ENCODE measurements at regions not wholly inside any gene's neighbourhood (a gene's known extent, or its start where the extent isn't known, plus 50 kb on each side); places are given as distances from the start of the nearest gene placed in this dataset.

GRCh38 chr7:24069751-24070150, 214.2 kb upstream of the NPY start:
- TF ChIP-seq CTCF (IDR thresholded peaks at IDR 0.05; ENCODE audit: insufficient read depth, low read length, poor library complexity, severe bottlenecking), result no peak
- Histone ChIP-seq H3K4me3 (replicated peaks; ENCODE audit: low read depth, low read length) (no peak overlapping the region), H3K36me3 (ENCODE audit: control insufficient read depth, insufficient read depth, low read length) (no peaks in the 10 kb centered on the region), H3K27me3 (replicated peaks; ENCODE audit: control insufficient read depth, insufficient read depth, low read length) (no peaks in the 10 kb centered on the region)
- DNase-seq (ENCODE audit: extremely low read depth, insufficient read length), result no peak

- DNase-seq (ENCODE audit: extremely low read depth, insufficient read length), result no peak
- no peak for TF ChIP-seq CTCF (IDR thresholded peaks at IDR 0.05; ENCODE audit: insufficient read depth, low read length, poor library complexity, severe bottlenecking)
- Histone ChIP-seq H3K36me3 (ENCODE audit: control insufficient read depth, insufficient read depth, low read length) (no peaks in the 10 kb centered on the region), H3K4me3 (replicated peaks; ENCODE audit: low read depth, low read length) (no peak overlapping the region), H3K27me3 (replicated peaks; ENCODE audit: control insufficient read depth, insufficient read depth, low read length) (no peaks in the 10 kb centered on the region)
Observed at GRCh38 chr7:24073651-24074420, 210.2 kb upstream of the NPY start.

DNA sequence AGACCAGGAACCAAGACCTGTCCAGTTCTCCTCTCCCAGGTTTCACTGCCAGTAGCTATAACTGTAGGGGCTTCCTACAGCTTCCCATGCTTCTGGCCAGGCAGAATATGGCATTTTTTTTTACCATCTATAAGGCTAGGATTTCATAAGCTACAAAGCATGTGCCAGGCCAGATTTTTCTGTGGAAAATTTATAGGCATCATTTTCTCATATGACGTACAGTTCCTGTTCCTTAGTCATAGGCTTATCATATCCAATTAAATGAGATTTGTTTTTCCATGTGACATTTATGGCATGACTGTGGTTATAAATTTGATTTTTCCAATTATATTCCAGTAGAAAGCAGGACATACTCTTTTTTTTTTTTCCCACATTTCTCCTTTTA, 208.6 kb upstream of the NPY start:
- Histone ChIP-seq H3K27me3 (replicated peaks; ENCODE audit: control insufficient read depth, insufficient read depth, low read length) (no peaks in the 10 kb centered on the region), H3K4me3 (replicated peaks; ENCODE audit: low read depth, low read length) (no peak overlapping the region), H3K36me3 (ENCODE audit: control insufficient read depth, insufficient read depth, low read length) (no peaks in the 10 kb centered on the region)
- no peak for DNase-seq (ENCODE audit: extremely low read depth, insufficient read length)
- TF ChIP-seq CTCF (IDR thresholded peaks at IDR 0.05; ENCODE audit: insufficient read depth, low read length, poor library complexity, severe bottlenecking), result no peak

GRCh38 chr7:24082826-24083225, 201.2 kb upstream of the NPY start:
- H3K36me3 ChIP-seq (ENCODE audit: control insufficient read depth, insufficient read depth, low read length), result no peaks in the 10 kb centered on the region
- DNase-seq (ENCODE audit: extremely low read depth, insufficient read length), result no peak
- no peak for TF ChIP-seq CTCF (IDR thresholded peaks at IDR 0.05; ENCODE audit: insufficient read depth, low read length, poor library complexity, severe bottlenecking)
- H3K4me3 ChIP-seq (replicated peaks; ENCODE audit: low read depth, low read length), result no peak overlapping the region
- H3K27me3 ChIP-seq (replicated peaks; ENCODE audit: control insufficient read depth, insufficient read depth, low read length), result no peaks in the 10 kb centered on the region

- DNase-seq (ENCODE audit: extremely low read depth, insufficient read length), result no peak
- no peaks in the 10 kb centered on the region for H3K27me3 ChIP-seq (replicated peaks; ENCODE audit: control insufficient read depth, insufficient read depth, low read length)
- no peak for TF ChIP-seq CTCF (IDR thresholded peaks at IDR 0.05; ENCODE audit: insufficient read depth, low read length, poor library complexity, severe bottlenecking)
- H3K36me3 ChIP-seq (ENCODE audit: control insufficient read depth, insufficient read depth, low read length), result no peaks in the 10 kb centered on the region
- H3K4me3 ChIP-seq (replicated peaks; ENCODE audit: low read depth, low read length), result no peak overlapping the region
Observed at GRCh38 chr7:24102988-24103387, 181.0 kb upstream of the NPY start.

All from GM06990 (cell line).